H54 (cell line): ENCODE measurements at regions not wholly inside any gene's neighbourhood (a gene's known extent, or its start where the extent isn't known, plus 50 kb on each side); places are given as distances from the start of the nearest gene placed in this dataset.
"Not testable (repeated sequence)": the region's sequence is repeated elsewhere in the genome, so short reads cannot be mapped to it uniquely, and the experiment has no call there.

Source experiments
- DNase-seq: peaks from one replicate; pipeline ENCODE4 v3.0.0; 2011; ENCODE audit warnings: low spot score, mixed read lengths; ENCODE audit not compliant: insufficient read length
- FAIRE-seq: peaks from 3 replicates; lab custom pipeline; 2011; peaks lifted over from hg19 to GRCh38; lab: Jason Lieb, UNC
- POLR2A ChIP-seq: IDR thresholded peaks from 2 replicates; pipeline ENCODE4 v1.6.1; 2011; ENCODE audit warnings: low read depth, mild to moderate bottlenecking, low read length

DNA sequence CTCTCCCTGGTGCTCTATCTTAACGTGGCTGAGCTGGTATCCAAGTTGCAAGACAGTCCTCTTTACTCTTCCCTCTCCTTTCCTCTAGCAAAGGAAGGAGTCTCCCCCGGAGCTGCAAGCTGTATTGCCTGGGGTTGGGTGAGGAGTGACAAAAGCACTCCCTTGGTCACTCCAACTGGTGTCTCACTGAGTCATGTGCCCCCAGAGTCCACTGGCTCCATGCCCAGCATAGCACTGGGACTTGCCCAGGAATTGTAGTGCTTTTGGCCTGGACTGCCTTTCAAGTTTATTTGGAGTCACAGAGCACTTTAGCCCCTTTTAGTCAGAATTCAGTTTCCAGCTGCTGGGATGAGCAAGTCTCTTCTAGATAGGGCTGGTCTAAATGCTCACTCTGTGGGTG is 82.6 kb upstream of the FST start:
- FAIRE-seq (peak; percentile 90), DNase-seq (no peak)
- TF ChIP-seq POLR2A, result no peak

DNA sequence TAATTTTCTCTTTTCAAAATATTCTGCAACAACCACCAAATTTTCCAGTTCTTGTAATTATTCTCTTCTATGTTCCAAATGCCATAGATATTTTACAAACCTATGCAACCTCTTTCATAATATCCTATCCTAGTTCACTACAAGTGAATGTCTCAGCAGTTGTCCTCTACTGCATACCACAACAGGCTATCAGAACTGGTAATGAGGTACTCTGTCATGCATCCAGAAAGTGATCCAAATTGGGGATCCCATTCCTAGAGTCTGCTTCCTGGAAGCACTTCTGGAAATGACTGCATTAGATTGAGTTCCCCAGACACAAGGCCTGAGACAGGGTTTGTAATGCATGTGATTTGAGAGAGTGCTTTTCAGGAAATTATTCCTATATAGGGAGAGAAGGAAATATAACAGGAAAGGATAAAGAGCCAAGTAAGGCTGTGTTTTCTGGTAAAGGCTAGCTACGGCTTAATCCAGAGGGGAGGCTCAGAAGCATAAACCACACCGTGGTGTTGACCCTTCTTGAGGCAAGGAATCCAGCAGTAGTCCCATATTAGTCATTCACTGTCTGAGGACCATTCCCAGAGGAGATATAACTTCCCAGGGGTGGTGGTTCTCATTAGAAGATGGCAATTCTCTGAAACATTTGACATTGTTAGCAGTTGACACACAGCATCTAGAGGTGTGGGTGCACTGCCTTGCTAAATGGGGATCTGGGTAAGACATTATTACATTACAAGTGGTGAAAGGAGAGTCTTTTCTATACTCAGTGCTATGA is 80.3 kb upstream of the FST start:
- no peak for TF ChIP-seq POLR2A
- DNase-seq, result no peak
- FAIRE-seq, result no peak

DNA sequence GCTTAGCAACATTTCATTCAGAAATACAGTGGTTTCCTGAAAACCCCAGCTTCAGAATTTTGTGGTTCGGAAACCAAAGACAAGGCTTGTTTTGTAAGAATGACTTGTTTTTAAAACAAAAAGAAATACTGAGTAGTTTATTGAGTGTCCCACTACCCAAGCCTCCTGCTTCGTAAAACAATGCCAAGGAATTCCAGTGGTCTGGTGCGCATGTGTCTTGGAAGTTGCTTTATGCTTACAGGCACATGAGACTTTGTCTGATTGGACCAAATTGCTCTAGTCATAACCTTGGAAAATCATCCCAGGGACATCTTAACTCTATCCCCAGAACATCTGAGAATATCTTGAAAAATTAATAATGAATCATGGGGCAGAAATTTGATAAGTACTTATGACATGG is 77.1 kb upstream of the FST start:
- DNase-seq (no peak), FAIRE-seq (no peak)
- TF ChIP-seq POLR2A, result no peak

DNA sequence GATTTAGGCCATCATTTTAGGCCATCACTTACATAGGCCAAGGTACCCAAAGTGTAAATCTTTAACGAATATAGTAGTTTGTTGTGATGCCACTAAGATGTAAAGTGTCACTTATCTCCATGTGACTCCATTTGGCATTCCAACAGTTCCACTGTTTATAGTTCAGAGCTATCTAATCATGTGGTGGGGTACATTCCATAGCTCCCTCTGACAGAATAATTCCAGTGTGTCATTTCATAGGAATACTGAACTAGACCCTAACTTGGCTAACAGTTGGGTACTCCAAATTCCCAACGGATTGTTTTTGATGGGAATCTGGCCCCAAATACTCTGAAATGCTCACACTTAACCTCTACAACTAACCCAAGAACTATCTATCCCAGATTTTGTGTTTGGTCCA is 76.7 kb upstream of the FST start:
- TF ChIP-seq POLR2A, result no peak
- FAIRE-seq (no peak), DNase-seq (no peak)

DNA sequence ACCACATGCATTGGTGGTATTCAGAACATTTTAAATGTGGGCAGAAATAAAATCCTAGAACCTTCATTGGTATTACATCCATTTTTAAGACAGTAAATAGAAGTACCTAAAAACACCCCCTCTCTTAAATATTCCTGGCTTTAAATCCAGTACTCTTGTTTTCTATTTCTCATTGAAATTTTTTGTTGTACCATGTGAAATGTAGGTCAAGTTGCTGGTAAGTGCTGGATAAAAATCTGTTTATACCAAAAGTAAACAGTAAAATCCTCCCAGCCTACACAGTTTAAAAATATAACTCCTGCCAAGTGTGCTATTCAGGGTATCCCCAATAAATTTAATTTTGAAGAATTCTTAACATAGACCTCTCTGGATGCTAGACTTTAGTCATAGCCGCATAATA is 75.0 kb upstream of the FST start:
- no peak for FAIRE-seq
- TF ChIP-seq POLR2A, result no peak
- no peak for DNase-seq

DNA sequence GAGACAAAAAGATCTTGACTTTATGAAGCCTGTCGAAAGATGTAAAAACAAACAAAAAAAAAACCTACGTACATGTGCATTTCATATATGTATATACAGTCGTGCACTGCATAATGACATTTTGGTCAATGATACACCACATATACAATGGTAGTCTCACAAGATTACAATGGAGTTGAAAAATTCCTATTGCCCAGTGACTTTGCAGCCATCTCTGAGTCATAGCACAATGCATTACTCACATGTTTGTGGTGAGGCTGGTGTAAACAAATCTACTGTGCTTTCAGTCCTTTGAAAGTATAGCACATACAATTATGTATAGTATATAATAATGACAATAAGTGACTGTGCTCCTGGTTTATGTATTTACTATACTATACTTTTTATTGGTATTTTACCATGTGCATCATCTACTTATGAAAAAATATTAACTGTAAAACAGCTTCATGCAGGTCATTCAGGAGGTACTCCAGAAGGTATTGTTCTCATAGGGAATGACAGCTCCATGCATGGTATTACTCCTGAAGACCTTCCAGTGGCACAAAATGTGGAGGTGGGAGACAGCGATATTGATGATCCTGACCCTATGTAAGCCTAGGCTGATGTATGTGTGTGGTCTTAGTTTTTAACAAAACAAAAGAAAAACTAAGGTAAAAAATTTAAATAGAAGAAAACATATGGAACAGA is 73.7 kb upstream of the FST start:
- TF ChIP-seq POLR2A, result no peak
- DNase-seq (no peak), FAIRE-seq (peak; percentile 93)

DNA sequence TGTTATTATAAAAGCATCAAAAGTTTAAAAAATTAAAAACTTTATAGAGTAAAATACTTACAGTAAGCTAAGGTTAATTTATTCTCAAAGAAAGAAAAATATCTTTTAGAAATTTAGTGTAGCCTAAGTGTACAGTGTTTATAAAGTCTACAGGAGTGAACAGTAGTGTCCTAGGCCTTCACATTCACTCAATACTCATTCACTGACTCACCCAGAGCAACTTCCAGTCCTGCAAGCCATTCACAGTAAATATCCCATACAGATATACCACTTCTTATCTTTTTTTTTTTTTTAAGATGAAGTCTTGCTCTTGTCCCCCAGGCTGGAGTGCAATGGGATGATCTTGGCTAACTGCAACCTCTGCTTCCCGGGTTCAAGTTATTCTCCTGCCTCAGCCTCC is 73.1 kb upstream of the FST start:
- FAIRE-seq, result no peak
- DNase-seq, result no peak
- no peak for TF ChIP-seq POLR2A

DNA sequence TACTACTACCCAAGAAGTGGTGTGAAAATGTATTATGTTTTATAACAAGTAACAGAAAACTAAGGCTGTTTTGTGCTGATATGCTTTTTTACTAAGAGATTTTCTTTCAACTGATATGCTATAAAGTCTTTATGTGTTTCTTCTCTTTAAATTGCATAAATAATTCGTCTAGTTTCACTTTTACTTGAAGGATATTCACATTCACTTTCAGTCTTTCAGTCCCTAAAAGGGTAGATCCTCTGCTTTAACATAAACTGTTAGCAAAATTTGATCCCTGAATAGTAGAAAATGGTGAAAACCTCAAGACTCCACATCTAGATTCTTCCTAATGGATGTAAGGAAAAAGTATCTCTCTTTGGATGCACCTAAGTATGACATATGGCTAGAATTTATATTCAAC is 69.0 kb upstream of the FST start:
- DNase-seq, result no peak
- no peak for FAIRE-seq

DNA sequence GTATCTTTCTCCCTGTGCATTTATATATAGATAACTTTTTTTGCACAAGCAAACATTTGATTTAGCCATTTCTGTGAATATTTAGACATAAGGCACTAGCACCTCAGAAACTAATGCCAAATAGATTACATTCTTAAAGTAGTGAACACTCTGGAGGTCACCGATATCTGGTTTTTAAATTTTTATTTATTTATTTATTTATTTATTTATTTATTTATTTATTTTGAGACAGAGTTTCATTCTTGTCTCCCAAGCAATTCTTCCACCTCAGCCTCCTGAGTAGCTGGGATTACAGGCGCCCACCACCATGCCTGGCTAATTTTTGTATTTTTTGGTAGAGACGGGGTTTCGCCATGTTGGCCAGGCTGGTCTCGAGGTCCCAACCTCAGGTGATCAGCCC is 67.9 kb upstream of the FST start:
- FAIRE-seq, DNase-seq: not testable (repeated sequence)

More for the DNA sequence above, 69.0 kb upstream of the FST start:
- TF ChIP-seq POLR2A, result no peak

DNA sequence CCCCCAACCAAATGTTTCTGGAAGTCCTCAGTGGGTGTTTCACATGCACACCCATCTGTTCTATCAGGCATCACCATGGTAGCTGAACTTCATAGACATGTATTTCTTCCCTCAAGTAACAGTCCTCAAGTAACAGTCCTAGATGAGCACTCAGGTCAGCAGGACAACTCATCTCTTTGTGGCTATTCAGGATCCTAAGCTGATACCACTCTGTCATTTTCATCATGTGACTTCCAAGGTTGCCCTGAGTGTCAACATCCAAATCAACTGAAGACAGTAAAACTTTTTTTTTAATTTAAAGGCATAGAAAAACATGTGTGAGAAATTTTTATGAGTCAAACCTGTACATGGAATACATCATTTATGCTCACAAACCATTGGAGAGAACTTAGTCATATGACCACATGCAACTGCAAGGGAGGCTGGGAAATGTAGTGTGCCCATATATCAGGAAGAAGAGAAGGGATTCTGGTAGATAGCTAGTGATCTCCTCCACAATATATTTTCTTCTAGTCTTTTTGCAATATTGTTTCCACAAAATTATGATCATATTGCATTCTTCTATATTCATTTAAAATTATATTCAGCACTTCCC is 64.2 kb upstream of the FST start:
- DNase-seq (no peak), FAIRE-seq (no peak)
- TF ChIP-seq POLR2A, result no peak

DNA sequence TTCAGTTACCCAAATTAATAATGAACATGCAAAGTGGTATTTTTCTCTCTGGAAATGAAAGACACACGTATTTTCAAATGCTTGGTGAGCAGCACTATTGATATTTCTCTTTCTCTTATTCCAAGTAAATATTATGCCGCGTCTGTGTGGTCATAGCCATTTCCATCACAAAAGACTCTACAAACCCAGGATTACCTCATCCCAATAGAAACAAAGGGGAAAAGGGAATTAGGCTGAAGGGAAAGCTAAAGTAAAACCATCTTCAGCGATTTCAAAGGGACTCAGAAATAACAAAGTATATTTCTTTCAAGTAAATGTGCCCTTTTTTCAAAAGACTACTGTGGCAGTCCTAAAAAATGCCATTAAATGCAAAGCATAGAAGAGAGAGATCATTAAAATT is 62.0 kb upstream of the FST start:
- FAIRE-seq, result no peak
- DNase-seq, result no peak
- TF ChIP-seq POLR2A, result no peak

DNA sequence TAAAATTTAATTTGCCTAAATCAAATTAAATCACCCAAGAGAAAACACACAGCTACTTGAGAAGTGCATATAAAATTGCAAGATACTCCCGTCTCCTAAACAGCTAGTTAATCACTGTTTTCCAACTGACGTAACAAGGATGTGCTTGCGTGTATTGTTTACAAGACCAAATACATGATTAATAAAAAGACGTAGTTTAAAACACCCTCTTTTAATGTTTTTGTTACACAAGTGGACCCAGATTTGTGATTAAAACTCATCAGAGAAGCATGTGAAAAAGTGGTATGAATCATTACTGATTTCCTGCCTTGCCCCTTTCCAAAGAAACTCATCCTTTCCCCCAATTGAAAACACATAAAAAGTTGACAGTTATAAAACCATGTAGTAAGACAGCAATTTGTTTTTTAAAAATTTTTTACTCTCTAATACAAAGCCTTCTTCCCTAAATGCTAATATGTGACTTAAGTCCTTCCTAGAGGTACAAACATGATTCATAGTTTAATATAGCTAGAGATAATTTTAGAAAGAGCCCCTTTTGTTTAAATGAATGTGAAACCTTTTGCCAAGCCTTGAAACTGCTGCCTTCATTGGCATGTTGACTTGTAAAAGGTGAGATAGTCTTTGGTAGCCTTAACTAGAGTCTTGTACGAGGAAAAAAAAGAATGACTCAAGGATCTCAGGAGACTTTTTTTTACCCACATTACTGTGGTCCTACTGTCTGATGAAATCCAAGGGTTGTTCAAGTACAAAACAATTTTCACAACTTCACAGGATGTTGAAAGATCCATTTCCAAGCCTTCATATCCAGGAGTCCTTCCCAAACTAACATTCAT is 61.4 kb upstream of the FST start:
- FAIRE-seq, result no peak
- TF ChIP-seq POLR2A, result no peak

DNA sequence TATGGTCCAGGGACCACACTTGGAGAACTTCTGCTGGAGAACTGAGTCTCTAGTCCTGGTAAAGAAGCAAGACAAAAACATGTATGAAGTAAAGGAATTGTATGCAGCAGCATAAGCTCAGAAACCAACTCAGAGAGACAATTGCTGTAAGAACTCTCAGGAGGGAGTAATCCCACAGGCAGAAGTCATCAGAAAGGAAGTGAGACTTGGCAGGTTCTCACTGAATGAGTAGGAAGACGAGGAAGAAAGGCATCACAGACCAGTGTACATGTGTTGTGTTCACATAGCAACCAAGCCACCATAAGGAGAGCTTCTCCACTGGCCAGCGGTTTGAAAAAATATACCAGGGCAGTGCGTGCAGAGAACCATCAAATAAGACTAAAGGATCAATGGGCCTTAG is 57.9 kb upstream of the FST start:
- no peak for TF ChIP-seq POLR2A
- DNase-seq (no peak), FAIRE-seq (no peak)

More for the DNA sequence above, 61.4 kb upstream of the FST start:
- DNase-seq, result no peak

DNA sequence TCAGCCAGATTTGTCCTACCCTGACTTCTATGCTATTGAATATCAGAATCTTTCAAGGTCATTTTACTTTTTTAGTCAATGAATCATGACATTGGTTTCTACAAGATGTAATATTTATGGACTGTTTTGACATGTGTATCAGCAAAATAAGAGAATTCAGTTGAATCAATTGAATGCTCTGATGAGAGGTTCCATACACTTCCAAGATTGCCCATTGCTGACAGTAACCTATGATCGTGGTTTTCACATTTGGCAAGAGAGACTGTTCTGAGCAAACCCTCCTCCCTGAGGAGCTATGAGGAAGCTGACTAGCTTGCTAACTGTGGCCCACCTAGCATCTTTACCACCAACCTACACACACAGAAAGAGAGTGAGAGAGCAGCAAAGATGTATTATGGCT is 56.7 kb upstream of the FST start:
- TF ChIP-seq POLR2A, result no peak
- FAIRE-seq, result no peak
- DNase-seq, result no peak
